Frontal cortex (tissue), 3 donors: ENCODE measurements at regions not wholly inside any gene's neighbourhood (a gene's known extent, or its start where the extent isn't known, plus 50 kb on each side); places are given as distances from the start of the nearest gene placed in this dataset.
A peak's percentile ranks its signal among the peaks of the same experiment; 100 is the strongest.

ENCODE experiments used
- DNase-seq, 2 donors: peaks; one replicate each; pipeline ENCODE4 v3.0.0; 2012; ENCODE audit warnings: low spot score in 2 of 2
- FAIRE-seq: peaks from 2 replicates; lab custom pipeline; 2012; peaks lifted over from hg19 to GRCh38; lab: Jason Lieb, UNC
- donor health status: control.
- donor health status: control.
- donor health status: control.

DNA sequence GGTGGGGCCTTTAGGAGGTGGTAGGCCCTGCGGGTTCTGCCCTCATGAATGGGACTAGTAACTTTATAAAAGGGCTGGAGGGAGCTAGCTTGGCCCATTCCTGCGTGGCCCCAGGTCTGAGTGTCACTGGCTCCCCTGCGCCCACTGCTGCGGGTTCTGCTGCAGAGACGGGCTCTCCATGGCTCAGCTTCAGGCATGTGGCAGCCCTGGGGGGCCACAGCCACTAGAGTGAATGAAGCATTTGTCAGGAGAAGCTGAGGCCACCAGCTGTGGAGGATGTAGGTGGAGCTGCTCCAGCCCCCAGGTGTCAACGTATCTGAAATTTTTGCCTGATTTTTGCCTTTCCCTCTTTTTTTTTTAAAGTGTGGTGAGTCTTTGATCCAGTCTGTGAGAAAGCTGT, 119.1 kb downstream of the SOX1 start:
- FAIRE-seq (no peak), DNase-seq (no peak)

DNA sequence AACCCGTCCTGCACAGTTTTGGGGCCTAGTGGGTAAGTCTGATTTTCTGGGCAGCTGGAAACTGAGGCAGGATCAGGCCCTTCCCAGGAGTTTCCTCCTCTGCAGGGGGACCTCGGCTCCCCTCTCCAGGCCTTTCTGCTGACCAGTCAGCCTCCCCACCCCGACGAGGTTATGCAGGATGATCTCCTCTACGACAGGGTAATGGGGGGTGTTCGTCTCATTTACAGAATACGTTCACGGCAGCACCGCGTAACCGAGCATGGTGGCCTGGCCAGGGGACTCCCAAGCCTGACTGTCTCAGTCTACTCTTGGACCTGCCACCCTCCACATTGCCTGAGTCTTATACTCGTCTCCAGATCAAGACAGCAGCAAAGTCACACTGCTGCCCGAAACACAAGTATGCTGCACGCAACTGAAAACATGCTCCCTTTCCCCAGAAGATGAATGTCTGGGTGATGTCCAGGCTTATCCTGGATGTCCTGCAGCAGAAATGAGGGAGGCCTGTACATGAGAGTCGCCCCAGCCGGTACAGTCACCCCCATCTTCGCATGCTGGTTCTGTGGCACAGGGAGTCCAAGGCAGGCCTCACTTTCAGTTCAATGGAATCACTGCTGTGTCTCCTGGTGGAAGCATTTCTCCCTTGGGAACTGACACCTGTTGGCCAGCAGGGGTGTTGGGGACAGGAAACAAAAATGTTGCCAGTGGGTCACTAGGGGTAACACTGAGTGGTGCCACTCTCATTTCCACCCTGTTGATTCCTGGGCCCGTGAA, 120.8 kb downstream of the SOX1 start:
- DNase-seq = no peak
- FAIRE-seq = no peak

DNA sequence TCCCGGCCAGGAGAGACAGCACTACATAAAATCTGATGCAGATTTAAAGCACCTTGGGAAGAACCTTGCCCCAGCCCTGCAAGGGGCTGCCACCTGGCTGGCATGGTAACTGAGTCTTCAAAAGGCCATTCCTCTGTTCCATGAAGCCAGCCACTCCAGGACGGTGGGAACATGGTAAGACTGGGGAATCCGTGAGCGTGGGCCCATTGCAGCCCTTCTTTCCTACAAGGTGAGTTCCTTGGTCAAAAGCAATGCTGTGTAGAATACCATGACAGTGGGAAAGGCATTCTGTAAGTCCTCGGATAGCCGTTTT, 121.3 kb downstream of the SOX1 start:
- FAIRE-seq (no peak), DNase-seq (no peak)

DNA sequence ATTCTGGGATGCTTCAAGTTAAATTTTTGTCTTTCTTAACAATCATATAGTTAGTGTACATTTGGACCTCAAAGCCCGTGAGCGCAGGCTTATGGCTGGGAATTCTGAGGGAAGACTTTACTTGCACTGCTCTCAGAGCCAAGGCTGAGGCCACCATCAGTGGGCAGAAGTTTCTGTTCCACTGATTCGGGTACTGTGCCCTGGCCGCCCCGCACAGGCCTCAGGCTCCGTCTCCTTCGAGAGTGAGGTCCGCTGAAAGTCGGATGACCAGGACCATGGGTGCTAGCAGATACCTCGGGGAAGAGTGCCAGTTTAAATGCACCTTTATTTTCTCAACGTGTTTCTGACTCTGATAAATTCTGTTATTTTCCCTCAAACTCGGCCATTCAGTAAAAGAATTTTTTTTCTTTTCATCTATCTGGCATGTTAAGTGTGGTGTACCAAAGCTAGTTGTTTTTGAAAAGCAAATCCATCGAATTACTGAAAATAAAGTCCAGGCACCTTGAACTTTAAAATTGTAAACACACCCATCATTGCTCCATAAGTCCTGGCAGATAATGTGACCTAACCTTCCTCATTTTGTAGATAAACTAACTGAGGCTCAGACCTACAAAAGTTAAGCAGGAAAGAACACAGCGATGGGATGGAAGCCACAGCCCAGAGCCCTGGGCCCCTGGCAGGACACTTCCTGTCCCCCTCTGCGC, 126.7 kb downstream of the SOX1 start:
- DNase-seq = no peak
- no peak for FAIRE-seq

DNA sequence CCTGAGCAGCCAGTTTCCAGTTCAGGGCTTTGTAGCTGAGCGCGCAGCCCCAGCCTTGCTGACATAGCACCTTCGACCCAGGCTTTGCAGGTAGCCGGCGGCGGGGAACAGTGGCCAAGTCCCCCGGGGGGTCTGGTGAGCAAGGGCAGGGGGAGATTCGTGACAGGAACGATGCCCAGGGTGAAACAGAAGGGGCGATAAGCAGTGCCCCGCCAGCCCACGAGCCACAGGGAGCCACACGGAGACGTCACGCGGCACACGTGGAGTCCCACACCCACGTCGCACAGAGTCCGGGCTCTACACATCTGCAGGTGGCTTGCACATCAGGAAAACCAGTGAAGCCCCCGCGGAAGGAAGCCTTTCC, 127.2 kb downstream of the SOX1 start:
- no peak for FAIRE-seq

DNA sequence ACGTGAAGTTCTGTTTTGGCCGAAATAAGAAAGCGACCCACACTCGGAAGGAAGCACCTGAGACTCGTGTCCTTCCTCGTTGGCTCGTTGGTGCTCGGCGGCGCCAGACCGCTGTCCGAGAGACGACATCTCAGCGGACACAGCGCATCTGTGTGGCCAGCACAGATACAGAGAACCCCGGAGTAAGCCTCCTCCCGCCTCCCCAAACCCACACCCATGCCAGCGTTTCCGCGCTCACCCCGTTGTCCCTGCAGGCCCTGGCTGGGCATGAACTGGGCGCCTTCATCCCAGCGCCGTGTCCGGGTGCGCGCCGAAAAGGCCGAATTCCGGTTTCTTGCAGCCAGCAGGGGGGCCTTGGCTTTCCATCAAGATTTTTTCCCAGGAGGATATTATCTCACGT, 127.6 kb downstream of the SOX1 start:
- FAIRE-seq (no peak), DNase-seq (no peak)

More for the DNA sequence above, 127.2 kb downstream of the SOX1 start:
- no peak for DNase-seq

DNA sequence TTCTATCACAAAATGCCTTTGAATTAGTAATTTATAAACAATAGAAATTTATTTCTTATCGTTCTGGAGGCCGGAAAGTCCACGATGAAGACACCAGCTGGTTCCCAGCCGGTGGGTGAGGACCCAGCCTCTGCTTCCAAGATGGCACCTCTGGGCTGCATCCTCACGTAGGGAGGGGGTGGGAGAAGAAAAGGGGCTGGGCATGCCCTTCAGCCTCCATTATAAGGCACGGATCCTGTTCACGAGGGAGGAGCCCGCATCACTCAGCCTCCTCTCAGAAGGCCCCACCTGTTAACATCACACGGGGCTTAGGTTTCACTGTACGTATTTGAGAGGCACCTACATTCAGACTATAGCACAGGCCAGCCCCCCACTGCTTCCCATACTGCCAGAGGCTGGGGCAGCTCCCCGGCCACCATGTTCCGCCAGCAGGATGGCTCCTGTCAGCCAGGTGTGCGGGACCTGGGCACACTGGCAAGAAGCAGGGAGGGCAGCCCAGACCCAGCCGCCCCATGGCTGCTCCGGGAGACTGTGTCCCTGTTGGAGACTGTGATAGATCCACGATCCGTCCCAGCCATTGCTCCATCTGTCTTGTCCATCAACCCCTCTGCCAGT, 131.6 kb downstream of the SOX1 start:
- DNase-seq (no peak), FAIRE-seq (no peak)

DNA sequence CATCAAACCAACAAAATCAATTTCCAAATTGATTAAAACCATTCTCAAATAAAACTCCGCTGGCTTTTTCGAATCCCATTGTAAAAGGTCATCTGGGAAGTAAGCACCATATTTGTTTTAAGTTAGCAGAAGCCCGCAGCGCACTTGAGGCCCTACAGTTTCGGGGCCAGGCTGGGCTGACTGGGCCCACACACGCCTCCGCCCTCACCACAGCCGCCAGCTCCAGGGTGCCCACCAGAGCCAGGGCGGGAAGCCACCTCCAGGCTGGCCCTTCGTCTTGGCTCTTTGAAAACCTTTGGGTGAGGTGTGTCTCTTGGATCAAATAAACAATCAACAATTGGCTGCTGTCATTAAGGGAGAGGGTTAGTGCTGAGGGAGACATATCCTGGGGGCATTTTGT, 133.3 kb downstream of the SOX1 start:
- FAIRE-seq (no peak), DNase-seq (no peak)

DNA sequence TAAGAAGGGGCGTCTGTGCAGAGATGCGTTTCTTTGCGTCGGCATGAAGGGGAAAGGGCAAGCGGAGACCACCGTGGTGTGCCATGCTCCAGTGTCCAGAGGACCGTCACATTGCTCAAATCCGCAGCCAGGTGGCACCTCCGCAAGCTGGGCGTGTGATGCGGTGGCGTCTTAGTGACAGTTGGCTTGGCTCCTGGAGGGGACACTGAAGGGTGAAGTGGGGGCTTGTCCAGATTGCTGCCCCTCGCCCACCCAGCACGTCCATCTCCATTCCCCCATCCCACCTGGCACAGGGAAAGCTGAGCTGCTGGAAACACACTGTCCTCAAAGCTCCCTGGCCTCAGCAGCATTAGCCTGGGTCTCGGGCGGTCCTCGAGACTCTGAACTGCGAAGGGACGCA, 135.3 kb downstream of the SOX1 start:
- FAIRE-seq (no peak), DNase-seq (no peak)

DNA sequence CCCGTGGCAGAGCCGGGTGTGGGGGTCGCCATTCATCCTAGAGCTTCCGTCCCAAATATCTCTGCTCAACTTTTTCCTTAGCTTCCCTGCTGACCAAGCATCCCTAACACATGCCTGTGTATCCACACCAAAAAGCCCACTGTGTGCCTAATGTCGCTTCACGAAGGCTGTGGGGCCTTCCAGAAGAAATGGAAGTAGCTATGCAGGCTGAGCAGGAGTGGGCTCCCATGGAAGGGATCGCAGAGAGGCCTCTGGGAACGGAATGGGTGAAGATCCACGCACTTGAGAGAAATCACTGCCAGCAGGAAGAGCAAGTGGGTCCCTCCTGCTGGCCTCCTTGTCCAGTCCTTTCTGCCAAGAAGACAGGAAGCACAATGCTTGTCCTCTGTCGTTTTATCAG, 136.0 kb downstream of the SOX1 start:
- DNase-seq (no peak), FAIRE-seq (no peak)

DNA sequence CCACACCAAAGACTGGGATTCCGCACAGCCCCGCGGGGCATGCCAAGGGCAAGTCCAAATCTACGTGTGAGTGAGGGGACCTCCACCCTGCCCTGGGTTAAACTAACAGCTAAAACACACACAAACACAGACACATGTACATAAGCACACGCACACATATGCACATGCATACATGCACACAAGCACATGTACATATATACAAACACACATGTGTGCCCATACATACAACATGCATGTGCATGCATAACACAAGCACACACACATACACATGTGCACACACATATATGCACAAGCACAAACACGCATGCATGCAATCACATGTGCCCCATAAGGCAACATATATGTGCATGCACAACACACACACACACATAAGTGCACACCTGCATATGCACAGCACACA, 136.7 kb downstream of the SOX1 start:
- no peak for FAIRE-seq
- DNase-seq = no peak

DNA sequence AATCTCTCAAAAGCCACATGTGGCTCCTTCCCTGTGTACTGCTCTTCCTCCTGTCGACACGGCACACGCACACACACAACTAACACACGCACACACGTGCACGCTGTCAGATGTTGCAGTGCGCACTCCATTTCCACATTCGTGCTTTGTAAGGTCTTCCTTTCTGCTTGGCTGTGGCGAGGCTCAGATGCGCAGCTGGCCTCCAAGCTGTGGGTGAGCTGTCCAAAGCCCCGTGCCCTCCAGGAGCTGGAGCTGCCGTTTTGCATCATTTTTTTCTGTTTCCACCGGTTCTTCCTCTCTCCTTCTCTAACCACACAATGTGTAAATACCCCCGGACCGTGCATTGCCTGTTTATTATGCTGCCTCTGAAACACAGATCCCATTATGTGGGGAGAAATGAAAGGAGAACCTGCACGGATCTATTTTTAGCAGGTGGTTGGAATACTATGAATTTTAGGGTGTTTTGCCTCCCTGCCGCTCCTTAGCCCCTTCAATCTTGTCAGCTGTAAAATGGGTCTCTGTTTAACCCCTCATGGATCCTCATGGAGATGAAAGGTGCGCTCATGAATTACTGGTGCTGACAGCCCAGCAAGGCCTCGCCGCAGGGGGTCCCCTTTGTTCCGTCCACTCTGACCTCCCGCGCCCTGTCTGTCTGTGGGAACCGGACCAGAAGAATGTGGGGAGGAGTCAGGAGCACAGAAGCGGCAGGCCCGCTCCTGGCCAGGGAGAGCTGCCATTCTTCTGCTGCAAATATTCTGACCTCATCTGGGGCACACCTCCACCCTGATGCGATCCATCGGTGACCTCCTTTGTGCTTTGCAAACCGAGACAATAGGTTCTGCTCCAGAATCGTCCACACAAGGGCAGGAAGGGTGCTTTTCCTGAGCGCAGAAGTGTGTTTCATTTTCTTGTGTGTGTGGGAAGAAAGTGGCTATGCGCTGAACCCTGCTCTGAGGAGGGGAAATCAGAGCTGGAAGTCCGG, 137.7 kb downstream of the SOX1 start:
- DNase-seq (peak in 1 of 2 donors; percentile 37), FAIRE-seq (no peak)

DNA sequence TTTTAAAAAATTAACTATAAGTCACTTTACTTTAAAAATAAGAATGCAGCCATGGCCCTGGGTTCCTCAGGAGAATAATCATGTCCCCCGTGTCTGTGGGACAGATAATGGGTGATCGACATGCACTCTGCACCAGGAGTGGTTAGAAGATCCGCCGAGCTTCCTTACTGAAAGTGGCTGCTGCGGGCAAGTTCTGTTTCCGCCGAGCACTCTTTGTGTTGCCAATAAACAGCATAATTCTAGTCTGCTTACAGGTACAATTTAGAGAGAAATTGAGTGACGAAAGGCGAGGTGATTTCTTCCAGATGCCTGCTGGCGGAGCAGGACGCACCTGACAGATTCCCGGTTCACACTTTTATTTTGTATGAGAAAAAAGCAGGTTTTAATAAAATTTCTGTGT, 139.0 kb downstream of the SOX1 start:
- DNase-seq = no peak
- FAIRE-seq = no peak

DNA sequence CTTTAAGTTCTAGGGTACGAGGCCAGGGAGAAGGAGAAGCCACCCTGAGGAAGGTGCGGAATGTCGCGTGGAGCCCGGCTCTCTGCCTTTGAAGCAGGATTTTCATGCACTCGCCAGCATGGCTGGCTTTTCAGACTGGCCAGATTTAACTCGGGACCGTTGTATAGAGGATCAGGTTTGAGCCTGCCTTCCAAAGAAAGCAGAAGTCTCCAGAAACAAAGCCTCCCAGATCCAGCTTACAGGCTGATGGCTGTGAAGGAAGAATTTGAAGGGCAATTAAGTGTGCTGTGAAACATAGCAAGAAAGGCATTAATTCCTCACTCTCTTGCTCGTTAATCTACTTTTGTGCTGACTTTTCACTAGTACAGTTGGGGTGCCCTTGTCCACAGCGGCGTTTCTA, 140.2 kb downstream of the SOX1 start:
- no peak for FAIRE-seq

DNA sequence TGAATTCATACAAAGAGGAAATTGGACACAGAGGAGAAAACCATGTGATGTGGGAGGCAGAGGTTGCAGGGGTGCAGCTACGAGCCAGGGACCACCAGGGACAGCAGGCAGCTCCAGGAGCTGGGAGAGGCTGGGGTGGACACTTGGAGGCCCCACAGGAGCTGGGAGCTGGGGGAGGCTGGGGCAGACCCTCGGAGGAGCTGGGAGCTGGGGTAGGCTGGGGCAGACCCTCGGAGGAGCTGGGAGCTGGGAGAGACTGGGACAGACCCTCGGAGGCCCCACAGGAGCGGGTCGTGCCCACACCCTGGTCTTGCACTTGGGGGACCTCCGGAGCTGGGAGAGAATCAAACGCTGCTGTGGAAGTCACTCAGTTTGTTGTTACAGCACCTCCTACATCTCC, 141.7 kb downstream of the SOX1 start:
- FAIRE-seq = no peak
- no peak for DNase-seq

More for the DNA sequence above, 140.2 kb downstream of the SOX1 start:
- no peak for DNase-seq

DNA sequence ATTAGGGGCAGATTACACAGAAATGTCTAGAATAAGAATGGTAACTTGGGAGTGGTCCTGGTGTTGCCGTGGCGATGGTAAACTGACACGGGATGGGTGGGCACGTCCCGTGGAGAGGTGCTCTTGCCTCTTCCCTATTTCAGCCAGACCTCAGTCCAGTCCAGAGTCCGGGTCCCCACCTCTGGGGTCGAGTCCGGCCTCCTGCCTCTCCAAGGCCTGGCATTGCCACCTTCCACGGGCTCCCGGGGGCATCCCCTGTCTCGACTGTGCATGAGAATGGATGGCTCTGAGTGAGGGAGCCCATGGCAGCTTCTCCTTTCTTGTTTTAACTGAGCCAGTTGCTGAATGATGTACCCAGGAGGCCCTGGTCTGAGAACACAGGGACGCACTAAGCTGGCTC, 142.3 kb downstream of the SOX1 start:
- FAIRE-seq (no peak), DNase-seq (no peak)

DNA sequence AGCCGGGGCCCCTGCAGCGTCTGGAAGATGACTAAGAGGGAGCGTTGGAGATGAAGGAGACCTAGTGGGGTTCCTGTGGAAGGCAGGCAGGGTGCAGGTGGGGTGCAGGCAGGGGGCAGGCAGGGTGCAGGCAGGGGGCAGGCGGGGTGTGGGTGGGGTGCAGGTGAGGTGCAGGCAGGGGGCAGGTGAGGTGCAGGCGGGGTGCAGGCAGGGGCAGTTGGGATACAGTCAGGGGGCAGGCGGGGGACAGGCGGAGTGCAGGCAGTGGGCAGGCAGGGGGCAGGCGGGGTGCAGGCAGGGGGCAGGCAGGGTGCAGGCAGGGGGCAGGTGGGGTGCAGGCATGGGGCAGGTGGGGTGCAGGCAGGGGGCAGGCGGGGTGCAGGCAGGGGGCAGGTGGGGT, 142.8 kb downstream of the SOX1 start:
- no peak for FAIRE-seq
- DNase-seq = no peak

DNA sequence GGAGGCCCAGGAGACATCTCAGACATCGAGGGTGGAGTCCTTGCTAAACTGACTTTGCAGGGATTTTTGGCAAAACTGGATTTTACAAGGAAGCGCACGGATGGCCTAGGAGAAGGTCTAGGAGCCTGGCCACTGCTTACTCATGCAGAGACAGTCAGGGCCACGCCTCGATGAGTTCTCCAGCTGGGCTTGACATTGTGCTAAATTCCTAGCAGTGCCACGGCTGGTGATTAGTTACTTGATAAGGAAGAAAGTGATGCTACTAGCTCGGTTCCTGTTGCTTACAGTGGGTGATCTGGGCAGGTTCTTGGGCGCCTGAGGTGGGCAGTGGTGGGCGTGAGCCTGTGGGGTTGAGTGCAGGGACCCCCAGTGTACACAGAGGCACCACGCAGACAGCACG, 143.4 kb downstream of the SOX1 start:
- no peak for FAIRE-seq
- no peak for DNase-seq

DNA sequence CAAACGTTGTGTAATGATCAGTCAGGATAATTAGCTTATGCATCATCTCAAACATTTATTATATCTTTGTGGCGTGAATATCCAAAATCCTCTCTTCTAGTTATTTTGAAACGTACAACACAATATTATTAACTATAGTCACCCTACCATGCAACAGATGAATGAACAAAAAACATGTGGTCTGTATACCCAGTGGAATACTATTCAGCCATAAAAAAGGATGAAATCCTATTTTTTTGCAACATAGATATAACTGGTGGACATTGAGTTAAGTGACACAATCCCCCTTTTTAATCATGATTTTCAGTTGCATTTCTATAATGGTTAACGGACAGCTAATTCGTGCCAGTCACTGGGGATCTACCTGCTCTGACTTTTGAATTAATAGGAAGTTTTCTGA, 145.6 kb downstream of the SOX1 start:
- DNase-seq (no peak), FAIRE-seq (no peak)

DNA sequence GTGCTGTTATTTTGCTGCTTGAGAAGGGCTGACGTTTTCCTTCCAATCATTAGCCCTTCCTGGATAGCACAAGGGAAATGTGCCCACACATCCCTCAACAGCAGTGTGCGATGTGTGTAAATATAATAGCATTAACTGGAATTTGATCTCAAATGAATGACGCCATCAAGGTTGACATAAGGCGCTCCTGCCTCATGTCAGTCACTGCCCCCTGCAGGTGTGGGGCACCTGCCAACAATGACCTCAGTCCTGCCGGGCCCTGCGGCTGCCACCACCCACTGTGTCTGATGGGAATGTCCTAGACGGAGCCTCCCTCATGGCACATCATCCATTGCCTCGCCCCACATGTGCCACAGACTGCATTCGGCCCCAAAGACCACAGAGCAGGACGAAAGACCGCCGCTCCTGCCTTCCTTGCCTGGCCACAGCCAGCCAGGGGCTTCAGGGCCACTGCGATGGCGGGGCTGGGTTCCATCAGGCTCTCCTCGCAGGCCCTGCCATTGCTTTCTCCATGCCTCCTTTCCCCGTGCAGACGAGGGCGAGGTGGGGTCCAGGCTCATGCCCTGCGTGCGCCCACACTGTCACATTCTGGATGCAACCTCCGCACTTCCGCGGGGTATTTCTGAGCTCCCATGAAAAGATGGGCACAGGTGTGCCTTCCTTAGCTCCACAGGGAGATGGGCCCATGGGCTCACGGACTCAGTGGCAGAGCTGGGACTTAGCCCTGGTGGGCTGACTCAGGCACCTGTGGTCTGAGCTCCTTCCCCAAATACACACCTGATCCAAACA, 146.7 kb downstream of the SOX1 start:
- FAIRE-seq = no peak
- no peak for DNase-seq
